WTC11 (cell line): ENCODE measurements at regions not wholly inside any gene's neighbourhood (a gene's known extent, or its start where the extent isn't known, plus 50 kb on each side); places are given as distances from the start of the nearest gene placed in this dataset.

Source experiments
- ETV6 ChIP-seq: sonication (generic); formaldehyde crosslinking; IDR thresholded peaks from 2 replicates; pipeline ENCODE4 v1.8.1; 2022; ENCODE audit warnings: mild to moderate bottlenecking, missing genetic modification reagents
- GABPB1 ChIP-seq: sonication (generic); formaldehyde crosslinking; IDR thresholded peaks from 2 replicates; pipeline ENCODE4 v1.8.1; 2023; ENCODE audit warnings: mild to moderate bottlenecking, missing genetic modification reagents
- MXD4 ChIP-seq: fragments of 250-450 bp; sonication (Bioruptor Pico); IDR thresholded peaks from 2 replicates; pipeline ENCODE4 v1.8.0; 2021; ENCODE audit warnings: mild to moderate bottlenecking, moderate library complexity, borderline replicate concordance
- TCF7 ChIP-seq: sonication (generic); formaldehyde crosslinking; IDR thresholded peaks from 2 replicates; pipeline ENCODE4 v1.8.0; 2022; ENCODE audit warnings: mild to moderate bottlenecking, low read depth, missing genetic modification reagents, moderate library complexity
- ZNF138 ChIP-seq: sonication (generic); formaldehyde crosslinking; conservative IDR thresholded peaks from 2 replicates; pipeline ENCODE4 v1.8.1; 2022; ENCODE audit warnings: mild to moderate bottlenecking, moderate library complexity, missing genetic modification reagents
- TF ChIP-seq, protein P1 (sequence below): fragments of 200-600 bp; IDR thresholded peaks from 2 replicates; pipeline ENCODE4 v1.8.0; 2022; ENCODE audit warnings: antibody characterized with exemption
- TF ChIP-seq, protein P2 (sequence below): sonication (generic); formaldehyde crosslinking; IDR thresholded peaks from 2 replicates; pipeline ENCODE4 v1.8.1; 2022; ENCODE audit warnings: low read depth, missing genetic modification reagents, borderline replicate concordance
- TF ChIP-seq, protein P3 (sequence below): sonication (generic); formaldehyde crosslinking; IDR thresholded peaks from 2 replicates; pipeline ENCODE4 v1.8.0; 2023; ENCODE audit warnings: mild to moderate bottlenecking, missing genetic modification reagents
- TF ChIP-seq, protein P4 (sequence below): sonication (generic); formaldehyde crosslinking; IDR thresholded peaks from 2 replicates; pipeline ENCODE4 v1.8.1; 2022; ENCODE audit warnings: mild to moderate bottlenecking, missing genetic modification reagents, moderate library complexity, borderline replicate concordance
- TF ChIP-seq, protein P5 (sequence below): sonication (generic); formaldehyde crosslinking; IDR thresholded peaks from 2 replicates; pipeline ENCODE4 v1.8.0; 2022; ENCODE audit warnings: mild to moderate bottlenecking, missing genetic modification reagents

GRCh38 chr4:123114084-123114914 lies 191.9 kb upstream of the NUDT6 start:
- TF ChIP-seq, protein P1, sequence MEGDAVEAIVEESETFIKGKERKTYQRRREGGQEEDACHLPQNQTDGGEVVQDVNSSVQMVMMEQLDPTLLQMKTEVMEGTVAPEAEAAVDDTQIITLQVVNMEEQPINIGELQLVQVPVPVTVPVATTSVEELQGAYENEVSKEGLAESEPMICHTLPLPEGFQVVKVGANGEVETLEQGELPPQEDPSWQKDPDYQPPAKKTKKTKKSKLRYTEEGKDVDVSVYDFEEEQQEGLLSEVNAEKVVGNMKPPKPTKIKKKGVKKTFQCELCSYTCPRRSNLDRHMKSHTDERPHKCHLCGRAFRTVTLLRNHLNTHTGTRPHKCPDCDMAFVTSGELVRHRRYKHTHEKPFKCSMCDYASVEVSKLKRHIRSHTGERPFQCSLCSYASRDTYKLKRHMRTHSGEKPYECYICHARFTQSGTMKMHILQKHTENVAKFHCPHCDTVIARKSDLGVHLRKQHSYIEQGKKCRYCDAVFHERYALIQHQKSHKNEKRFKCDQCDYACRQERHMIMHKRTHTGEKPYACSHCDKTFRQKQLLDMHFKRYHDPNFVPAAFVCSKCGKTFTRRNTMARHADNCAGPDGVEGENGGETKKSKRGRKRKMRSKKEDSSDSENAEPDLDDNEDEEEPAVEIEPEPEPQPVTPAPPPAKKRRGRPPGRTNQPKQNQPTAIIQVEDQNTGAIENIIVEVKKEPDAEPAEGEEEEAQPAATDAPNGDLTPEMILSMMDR, result no peak
- TF ChIP-seq, protein P2, sequence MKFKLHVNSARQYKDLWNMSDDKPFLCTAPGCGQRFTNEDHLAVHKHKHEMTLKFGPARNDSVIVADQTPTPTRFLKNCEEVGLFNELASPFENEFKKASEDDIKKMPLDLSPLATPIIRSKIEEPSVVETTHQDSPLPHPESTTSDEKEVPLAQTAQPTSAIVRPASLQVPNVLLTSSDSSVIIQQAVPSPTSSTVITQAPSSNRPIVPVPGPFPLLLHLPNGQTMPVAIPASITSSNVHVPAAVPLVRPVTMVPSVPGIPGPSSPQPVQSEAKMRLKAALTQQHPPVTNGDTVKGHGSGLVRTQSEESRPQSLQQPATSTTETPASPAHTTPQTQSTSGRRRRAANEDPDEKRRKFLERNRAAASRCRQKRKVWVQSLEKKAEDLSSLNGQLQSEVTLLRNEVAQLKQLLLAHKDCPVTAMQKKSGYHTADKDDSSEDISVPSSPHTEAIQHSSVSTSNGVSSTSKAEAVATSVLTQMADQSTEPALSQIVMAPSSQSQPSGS, result no peak
- TF ChIP-seq MXD4 (CRISPR knock-in tag) (no peak), ZNF138 (CRISPR knock-in tag) (no peak), ETV6 (CRISPR knock-in tag) (no peak), GABPB1 (CRISPR knock-in tag) (no peak), TCF7 (CRISPR knock-in tag) (no peak)
- TF ChIP-seq, protein P3, sequence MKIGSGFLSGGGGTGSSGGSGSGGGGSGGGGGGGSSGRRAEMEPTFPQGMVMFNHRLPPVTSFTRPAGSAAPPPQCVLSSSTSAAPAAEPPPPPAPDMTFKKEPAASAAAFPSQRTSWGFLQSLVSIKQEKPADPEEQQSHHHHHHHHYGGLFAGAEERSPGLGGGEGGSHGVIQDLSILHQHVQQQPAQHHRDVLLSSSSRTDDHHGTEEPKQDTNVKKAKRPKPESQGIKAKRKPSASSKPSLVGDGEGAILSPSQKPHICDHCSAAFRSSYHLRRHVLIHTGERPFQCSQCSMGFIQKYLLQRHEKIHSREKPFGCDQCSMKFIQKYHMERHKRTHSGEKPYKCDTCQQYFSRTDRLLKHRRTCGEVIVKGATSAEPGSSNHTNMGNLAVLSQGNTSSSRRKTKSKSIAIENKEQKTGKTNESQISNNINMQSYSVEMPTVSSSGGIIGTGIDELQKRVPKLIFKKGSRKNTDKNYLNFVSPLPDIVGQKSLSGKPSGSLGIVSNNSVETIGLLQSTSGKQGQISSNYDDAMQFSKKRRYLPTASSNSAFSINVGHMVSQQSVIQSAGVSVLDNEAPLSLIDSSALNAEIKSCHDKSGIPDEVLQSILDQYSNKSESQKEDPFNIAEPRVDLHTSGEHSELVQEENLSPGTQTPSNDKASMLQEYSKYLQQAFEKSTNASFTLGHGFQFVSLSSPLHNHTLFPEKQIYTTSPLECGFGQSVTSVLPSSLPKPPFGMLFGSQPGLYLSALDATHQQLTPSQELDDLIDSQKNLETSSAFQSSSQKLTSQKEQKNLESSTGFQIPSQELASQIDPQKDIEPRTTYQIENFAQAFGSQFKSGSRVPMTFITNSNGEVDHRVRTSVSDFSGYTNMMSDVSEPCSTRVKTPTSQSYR (CRISPR knock-in tag), result no peak
- TF ChIP-seq, protein P4, sequence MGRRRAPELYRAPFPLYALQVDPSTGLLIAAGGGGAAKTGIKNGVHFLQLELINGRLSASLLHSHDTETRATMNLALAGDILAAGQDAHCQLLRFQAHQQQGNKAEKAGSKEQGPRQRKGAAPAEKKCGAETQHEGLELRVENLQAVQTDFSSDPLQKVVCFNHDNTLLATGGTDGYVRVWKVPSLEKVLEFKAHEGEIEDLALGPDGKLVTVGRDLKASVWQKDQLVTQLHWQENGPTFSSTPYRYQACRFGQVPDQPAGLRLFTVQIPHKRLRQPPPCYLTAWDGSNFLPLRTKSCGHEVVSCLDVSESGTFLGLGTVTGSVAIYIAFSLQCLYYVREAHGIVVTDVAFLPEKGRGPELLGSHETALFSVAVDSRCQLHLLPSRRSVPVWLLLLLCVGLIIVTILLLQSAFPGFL (CRISPR knock-in tag), result no peak
- TF ChIP-seq, protein P5, sequence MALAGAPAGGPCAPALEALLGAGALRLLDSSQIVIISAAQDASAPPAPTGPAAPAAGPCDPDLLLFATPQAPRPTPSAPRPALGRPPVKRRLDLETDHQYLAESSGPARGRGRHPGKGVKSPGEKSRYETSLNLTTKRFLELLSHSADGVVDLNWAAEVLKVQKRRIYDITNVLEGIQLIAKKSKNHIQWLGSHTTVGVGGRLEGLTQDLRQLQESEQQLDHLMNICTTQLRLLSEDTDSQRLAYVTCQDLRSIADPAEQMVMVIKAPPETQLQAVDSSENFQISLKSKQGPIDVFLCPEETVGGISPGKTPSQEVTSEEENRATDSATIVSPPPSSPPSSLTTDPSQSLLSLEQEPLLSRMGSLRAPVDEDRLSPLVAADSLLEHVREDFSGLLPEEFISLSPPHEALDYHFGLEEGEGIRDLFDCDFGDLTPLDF (CRISPR knock-in tag), result no peak
